K562 (cell line): ENCODE measurements at regions not wholly inside any gene's neighbourhood (a gene's known extent, or its start where the extent isn't known, plus 50 kb on each side); places are given as distances from the start of the nearest gene placed in this dataset.

Experiments
- JUND ChIP-seq, 2 experiments: IDR thresholded peaks; 2 replicates in 1 of 2; 3 replicates in 1 of 2; pipeline ENCODE4 v1.6.1; 2011; ENCODE audit warnings: borderline replicate concordance in 2 of 2, low read depth in 2 of 2, low read length in 2 of 2, improper control_type of control experiment in 1 of 2, missing biosample characterization in 1 of 2, missing genetic modification characterization in 1 of 2, missing genetic modification reagents in 1 of 2
- NFIC ChIP-seq: fragments of 450-650 bp; IDR thresholded peaks from 2 replicates; pipeline ENCODE4 v1.6.1; 2017; ENCODE audit warnings: mild to moderate bottlenecking, inconsistent platforms
- TCF7L2 ChIP-seq: fragments of 150-350 bp; IDR thresholded peaks from 2 replicates; pipeline ENCODE4 v1.6.1; 2016; ENCODE audit warnings: low read depth, mild to moderate bottlenecking, low read length, moderate library complexity

DNA sequence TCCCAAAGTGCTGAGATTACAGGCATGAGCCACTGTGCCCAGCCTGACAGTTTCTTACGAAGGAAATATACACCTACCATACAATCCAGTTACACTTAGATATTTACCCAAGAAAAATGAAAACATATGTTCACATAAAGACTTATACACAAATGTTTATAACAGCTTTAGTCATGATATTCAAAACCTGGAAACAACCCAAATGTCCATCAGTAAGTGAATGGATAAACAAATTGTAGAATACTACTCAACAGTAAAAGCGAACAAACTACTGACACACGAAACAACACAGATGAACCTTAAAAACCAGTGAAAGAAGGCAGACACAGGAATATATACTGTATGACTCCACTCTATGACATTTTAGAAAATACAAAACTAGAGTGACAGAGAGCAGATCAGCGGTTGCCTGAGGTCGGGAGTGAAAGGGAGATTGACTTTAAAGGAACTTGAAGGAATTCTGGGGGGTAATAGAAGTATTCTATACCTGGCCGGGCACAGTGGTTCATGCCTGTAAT is 83.6 kb downstream of the SPRING1 start:
- TF ChIP-seq NFIC (no peak), TCF7L2 (no peak), JUND (IDR thresholded peaks at IDR 0.05; ENCODE audit: borderline replicate concordance, low read depth, low read length) (no peak), JUND (tag; IDR thresholded peaks at IDR 0.05; ENCODE audit: borderline replicate concordance, low read depth, low read length) (no peak)
